Keratinocyte (primary cell): ENCODE measurements at regions not wholly inside any gene's neighbourhood (a gene's known extent, or its start where the extent isn't known, plus 50 kb on each side); places are given as distances from the start of the nearest gene placed in this dataset.

Experiments
- CTCF ChIP-seq, 3 experiments: IDR thresholded peaks in 1 of 3; conservative IDR thresholded peaks in 1 of 3; optimal IDR thresholded peaks in 1 of 3; 2 replicates in 2 of 3; 3 replicates in 1 of 3; pipeline versions ENCODE3 to v1.5.1; 2011; ENCODE audit warnings: low read length in 3 of 3, mild to moderate bottlenecking in 3 of 3, moderate library complexity in 2 of 3, control low read depth in 1 of 3, inconsistent platforms in 1 of 3; ENCODE audit not compliant: insufficient read depth in 2 of 3; ENCODE audit errors: extremely low read depth in 1 of 3
- EZH2 ChIP-seq: IDR thresholded peaks from one replicate; pipeline ENCODE4 v1.6.1; 2012; ENCODE audit warnings: inconsistent platforms, mild to moderate bottlenecking, low read length, moderate library complexity

DNA sequence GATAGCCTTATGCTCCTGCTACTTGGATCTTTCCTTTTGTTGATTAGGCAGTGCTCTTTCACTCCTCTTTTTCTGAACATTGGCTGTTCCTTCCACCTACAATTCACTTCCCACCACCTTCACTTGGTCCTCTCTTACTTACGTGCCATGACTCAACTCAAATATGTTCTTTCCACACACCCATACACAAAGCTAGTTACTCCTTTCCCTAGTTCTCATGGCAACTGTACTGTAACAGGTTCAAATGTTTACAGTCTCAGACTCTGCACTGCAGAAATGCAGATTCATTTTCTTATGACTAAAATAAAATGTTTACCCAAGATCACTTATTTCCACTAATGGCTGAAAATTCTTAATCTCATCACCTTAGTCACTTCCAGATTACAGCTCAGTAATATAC is 174.0 kb upstream of the TSHZ2 start:
- TF ChIP-seq CTCF (optimal IDR thresholded peaks at IDR 0.05 in 1 of 3, IDR thresholded peaks at IDR 0.05 in 1 of 3, conservative IDR thresholded peaks at IDR 0.05 in 1 of 3; ENCODE audit: extremely low read depth in 1 of 3, insufficient read depth in 2 of 3, low read length in 3 of 3), result no peak
- TF ChIP-seq EZH2, result no peak
